GM10266 (cell line): ENCODE measurements at regions not wholly inside any gene's neighbourhood (a gene's known extent, or its start where the extent isn't known, plus 50 kb on each side); places are given as distances from the start of the nearest gene placed in this dataset.

ENCODE experiments used
- DNase-seq: peaks from one replicate; pipeline ENCODE4 v3.0.0; 2012; ENCODE audit errors: extremely low spot score
- TF ChIP-seq, protein P1 (sequence below): IDR thresholded peaks from 2 replicates; pipeline ENCODE4 v1.5.1; 2012; ENCODE audit warnings: mild to moderate bottlenecking, low read depth; ENCODE audit not compliant: control insufficient read depth, insufficient read depth; ENCODE audit errors: missing control alignments

DNA sequence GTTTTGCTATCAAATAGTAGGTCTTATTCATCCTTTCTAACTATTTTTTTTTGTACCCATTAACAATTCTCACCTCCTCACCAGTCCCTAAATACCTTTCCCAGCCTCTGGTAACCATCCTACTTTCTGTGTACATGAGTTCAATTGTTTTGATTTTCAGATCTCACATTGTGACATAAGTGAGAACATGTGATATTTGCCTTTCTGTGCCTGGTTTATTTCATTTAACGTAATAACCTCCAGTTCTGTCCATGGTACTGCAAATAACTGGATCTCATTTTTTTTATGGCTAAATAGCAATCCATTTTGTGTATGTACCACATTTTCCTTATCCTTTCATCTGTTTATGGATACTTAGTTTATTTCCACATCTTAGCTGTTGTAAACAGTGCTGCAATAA lies 181.9 kb upstream of the KIF2B start:
- DNase-seq, result no peak
- TF ChIP-seq, protein P1, sequence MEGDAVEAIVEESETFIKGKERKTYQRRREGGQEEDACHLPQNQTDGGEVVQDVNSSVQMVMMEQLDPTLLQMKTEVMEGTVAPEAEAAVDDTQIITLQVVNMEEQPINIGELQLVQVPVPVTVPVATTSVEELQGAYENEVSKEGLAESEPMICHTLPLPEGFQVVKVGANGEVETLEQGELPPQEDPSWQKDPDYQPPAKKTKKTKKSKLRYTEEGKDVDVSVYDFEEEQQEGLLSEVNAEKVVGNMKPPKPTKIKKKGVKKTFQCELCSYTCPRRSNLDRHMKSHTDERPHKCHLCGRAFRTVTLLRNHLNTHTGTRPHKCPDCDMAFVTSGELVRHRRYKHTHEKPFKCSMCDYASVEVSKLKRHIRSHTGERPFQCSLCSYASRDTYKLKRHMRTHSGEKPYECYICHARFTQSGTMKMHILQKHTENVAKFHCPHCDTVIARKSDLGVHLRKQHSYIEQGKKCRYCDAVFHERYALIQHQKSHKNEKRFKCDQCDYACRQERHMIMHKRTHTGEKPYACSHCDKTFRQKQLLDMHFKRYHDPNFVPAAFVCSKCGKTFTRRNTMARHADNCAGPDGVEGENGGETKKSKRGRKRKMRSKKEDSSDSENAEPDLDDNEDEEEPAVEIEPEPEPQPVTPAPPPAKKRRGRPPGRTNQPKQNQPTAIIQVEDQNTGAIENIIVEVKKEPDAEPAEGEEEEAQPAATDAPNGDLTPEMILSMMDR, result no peak

DNA sequence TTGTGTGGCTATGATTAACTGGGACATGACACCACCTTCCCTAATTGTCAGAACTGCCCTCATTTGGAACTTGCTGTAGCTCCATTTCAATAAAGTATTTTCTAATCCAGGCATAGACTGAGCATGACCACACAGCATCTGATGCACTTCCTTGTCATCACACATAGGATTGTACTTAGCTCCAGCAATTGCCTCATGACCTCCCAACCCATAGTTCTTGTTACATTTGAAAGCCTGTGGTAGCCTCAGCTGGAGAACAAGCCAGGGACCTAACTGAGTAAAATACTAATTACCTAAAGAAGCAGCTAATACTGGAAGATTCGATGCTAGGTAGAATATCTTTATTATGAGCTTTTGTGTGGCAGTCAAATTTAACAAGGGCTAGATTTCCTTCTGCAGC lies 187.3 kb upstream of the KIF2B start:
- TF ChIP-seq, protein P1, result no peak
- no peak for DNase-seq

DNA sequence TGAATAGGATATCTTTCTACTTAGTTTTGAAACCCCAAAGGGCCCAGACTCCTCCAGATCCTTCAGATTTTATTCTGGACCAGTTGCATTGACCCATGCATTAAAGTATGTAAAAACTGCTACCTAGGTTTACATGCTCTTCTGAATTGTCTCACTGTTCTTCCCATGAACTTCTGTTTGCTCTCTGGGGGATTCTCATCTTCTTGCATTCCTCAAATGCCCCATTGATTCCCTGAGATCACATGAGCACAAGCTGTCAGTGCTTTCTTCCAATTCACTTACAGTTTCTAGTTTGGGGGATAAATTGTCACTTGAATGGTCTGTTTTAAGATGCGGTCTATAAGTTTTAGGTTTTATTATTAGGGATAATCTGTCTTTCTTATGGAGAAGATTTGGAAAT lies 188.9 kb upstream of the KIF2B start:
- TF ChIP-seq, protein P1, result no peak
- DNase-seq, result no peak

DNA sequence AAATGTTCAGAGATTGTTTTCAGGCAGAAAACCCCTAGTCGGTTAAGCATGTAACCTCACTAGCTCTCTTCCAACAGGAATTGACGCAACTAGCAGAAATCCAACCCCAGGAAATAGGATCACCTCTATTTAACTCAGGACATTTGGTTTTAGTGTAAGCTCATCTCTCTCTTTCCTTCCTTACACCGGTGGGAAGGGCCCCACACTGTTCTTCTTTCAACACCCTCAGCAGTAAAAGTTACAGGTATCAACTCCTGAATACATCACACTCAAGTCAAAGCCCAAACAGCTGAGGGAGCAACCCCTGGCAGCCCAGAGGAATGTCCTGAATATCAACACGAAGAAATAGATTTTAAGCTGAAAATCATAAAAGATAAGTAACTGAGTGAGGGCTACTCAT lies 191.2 kb upstream of the KIF2B start:
- TF ChIP-seq, protein P1, result no peak
- DNase-seq, result no peak

DNA sequence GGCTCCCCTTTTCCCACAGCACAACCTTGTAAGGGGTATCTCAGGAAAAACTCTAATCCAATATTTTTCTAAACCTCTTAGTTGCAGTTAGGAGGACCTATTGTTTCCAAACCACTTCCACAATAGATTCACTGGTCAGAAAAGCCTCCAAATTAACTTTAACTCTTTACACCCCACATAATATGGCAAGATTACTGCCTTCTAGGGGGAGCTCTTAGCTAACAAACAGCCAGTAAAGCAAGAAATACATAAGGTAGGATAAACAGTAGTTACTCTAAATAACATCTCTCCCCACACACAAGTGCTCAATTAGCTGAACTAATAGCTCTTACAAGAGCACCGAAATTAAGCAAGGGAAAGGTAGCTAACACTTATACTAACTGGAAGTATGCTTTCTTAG lies 192.1 kb upstream of the KIF2B start:
- TF ChIP-seq, protein P1, result no peak
- no peak for DNase-seq

DNA sequence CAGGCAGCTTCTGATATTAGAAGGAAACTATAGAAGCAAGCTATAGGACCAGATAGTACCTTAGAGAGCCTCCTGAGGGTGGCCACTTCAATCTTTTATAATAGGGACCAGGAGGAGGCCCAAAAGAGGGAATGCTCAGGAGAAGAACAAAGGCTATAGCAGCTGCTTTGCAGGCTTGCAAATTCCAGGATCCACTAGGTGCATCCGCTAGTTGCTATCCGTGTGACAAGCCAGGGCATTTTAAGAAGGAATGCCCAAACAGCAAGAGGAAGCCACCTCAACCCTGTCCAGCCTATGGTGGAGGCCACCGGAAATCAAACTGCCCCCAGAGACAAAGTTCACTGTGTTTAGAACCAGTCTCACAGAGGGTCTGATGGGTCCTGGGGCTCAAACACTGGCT lies 192.6 kb upstream of the KIF2B start:
- DNase-seq, result no peak
- TF ChIP-seq, protein P1, result no peak

DNA sequence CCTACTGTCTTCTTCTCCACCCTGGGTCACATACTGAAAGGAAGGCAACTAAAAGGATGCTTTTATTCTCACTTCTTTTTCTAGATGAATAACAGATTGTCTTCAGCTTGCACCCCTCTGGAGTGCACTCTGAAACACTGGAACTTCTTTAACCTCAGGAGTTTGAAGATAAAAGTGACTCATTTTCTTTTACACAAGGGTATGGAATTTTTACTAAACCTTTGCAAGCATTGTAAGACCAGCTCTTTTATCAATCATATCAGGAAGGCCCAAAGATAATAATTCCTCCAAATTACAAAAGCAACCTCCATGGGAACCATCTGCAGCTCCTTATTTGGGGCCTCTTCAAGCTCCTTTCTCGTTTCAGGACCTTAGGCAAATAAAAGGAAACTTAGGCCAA lies 193.5 kb upstream of the KIF2B start:
- DNase-seq, result no peak
- TF ChIP-seq, protein P1, result no peak

DNA sequence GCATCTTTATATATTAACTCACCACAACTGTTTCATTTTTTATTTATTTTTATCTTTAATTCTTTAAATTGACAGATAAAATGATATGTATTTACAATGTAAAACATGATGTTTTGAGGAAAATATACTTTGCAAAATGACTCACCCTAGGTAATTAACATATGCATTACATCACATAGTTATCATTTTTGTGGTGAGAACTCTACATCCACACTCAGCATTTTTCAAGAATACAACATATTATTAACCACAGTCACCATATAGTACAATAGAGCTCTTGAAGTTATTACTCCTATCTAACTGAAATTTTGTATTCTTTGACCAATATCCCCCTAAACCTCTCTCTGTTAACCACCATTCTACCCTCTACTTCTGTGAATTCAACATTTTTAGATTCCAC lies 194.7 kb upstream of the KIF2B start:
- TF ChIP-seq, protein P1, result no peak
- no peak for DNase-seq
